NCI-H1694 (cell line): ENCODE measurements at regions not wholly inside any gene's neighbourhood (a gene's known extent, or its start where the extent isn't known, plus 50 kb on each side); places are given as distances from the start of the nearest gene placed in this dataset.
"Not testable (repeated sequence)": the region's sequence is repeated elsewhere in the genome, so short reads cannot be mapped to it uniquely, and the experiment has no call there.

Experiments used
- DNase-seq: peaks from one replicate; lab custom pipeline; 2025; lab: John Stamatoyannopoulos, UW

- not testable (repeated sequence) for DNase-seq
Observed at GRCh38 chr16:13336907-13337881, 435.8 kb downstream of the SHISA9 start.

DNA sequence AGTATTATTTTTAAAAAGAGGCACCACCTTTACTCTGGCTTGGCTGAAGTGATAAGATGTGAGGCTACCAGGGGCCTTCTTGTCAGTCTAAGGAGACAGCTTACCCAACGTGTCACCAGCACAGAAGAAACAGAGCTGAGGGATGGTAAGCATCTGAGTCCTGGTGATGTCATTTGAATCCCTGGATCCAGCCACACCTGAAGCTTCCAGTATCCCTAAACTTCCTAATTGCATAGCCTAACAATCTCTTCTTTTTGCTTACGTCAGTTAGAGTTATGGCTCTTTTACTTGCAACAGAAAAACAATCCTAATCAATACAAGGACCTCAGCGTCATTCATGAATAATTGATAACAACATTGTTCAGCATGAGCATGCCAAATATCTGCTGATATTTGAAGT, 436.6 kb downstream of the SHISA9 start:
- DNase-seq: no peak

DNA sequence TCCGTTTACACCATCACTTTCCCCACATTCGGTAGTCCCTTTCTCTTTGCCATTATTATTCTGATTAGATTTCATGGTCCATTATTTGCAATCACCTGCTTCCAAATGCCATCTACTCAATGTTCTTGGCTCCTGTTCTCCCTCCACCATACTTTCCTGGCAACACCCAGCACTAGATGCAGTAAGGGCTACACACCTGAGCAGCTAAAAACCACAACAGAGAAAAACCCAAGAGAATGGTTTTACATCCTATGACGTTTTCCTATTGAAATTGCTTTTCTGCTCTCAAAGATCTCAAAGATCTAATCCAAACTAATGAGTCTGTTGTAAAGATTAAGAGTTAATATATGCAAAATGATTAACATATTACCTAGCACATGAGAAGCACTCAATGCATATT, 441.3 kb downstream of the SHISA9 start:
- DNase-seq: no peak

- no peak for DNase-seq
Observed at GRCh38 chr16:13344001-13344400, 442.6 kb downstream of the SHISA9 start.

DNA sequence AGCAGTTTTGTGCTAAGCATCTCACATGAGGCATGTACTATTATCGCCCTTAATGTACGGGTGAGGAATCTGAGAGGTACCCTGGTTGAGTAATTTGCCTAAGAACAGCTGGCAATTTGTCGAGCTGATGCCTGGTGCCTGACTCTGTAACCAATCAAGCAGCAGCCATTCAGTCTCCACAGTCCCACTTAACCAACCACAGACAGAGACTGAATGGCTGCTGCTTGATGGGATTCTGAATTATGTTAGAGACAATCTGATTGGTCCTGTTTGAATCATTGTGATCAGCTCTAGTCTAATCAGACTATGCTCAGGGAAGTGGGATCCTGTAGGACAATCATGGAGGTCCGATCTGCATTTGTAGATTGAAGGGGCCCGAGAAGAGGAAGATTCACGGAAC, 447.0 kb downstream of the SHISA9 start:
- no peak for DNase-seq

GRCh38 chr16:13350000-13350399, 448.6 kb downstream of the SHISA9 start:
- DNase-seq: no peak

- no peak for DNase-seq
Observed at GRCh38 chr16:13351181-13351580, 449.8 kb downstream of the SHISA9 start.

DNA sequence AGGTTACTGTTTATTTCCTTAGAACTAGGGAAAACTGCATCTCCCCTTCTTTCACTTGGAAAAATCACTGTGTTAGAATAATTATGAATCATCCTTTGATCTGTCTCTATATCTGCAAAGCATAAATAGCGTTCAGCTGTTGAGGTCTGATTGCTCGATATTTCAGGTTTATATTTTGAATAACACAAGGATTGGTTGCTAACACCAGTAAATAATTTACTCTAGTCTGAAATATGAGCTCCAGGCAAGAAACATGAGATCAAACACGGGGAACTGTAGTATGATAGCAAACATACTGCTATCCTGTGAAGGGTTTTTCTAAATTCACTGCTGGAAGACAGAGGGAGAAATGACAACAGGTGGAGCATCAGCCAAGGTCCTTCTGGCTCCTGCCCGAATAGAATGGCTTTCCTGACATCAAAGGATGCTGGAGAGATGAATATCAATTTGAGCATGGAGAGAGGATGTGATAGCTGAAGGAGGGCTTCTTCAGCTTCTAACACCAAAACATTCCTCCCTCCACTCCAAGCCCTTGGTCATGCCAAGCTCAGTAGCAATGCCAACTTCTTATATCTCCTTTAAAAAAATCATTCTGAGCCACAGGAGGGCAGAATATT, 450.3 kb downstream of the SHISA9 start:
- DNase-seq: no peak

- DNase-seq: not testable (repeated sequence)
Observed at GRCh38 chr16:13352796-13353195, 451.4 kb downstream of the SHISA9 start.

DNA sequence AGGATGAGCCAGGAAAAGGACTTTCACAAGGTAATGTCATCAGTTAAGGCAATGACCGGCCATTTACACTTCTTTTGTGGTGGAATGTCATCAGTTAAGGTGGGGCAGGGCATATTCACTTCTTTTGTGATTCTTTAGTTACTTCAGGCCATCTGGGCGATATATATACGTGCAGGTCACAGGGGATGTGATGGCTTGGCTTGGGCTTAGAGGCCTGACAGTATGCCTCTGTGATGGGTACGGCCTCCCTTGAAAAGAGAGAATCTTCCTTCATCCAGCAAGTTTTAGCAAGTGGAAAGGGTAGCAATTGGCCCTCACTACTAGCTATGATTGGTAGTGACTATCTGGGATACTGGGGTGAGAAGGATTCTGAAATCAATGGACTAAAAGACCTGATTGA, 456.4 kb downstream of the SHISA9 start:
- not testable (repeated sequence) for DNase-seq

DNA sequence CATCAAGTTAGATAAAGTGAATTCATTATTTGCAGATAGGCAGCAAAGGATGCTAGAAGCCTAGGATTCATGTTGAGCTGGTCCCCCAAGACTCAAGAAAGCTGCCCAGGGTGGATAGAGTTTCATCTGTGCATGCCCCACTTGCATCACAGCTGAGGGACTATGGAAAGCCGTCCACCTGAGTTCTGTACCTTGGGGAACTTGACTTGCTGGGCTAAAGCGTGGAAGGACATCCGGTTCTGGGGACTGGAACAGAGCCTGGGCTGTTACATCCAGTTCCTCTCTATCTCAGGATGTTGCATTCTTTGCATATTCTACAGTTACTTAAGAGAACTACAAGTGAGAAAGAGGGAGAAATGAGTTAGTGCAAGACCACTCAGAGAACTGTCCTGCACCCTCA, 458.4 kb downstream of the SHISA9 start:
- no peak for DNase-seq

DNA sequence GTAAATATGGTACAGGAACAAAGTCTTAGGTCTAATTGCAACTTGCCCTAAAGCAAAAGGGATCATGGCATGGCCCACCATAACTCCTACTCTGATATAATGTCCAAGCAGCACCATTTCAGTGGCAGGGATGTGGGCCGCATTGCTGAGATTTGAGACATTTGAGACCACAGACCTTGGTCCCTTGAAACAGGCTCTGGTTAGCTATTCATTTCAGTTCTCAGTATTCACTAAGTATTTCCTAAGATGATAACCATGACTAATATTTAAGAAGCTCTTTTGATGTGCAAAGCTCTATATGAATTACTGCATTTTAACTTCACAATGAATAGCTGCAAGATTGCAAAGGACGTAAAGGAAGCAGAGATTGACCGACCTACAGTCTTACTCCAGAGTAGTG, 471.0 kb downstream of the SHISA9 start:
- no peak for DNase-seq

DNA sequence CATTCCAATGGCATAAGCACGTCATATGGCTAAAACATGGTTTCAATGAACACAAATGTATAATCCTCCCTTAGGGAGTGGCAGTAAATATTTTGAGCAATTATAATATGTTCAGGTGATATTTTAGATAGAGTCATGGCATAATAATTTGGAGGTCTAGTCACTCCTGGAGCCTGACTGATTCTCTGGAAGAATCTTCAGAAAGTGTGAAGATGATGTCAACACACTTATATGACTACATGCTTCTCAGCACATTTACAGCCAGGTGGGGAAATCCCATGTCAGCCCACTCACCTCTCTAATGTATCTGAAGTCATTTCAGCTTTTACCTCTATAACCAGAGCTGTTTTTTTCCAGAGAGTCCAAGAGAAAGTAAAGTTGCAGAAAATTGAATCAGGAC, 474.8 kb downstream of the SHISA9 start:
- DNase-seq: no peak

DNA sequence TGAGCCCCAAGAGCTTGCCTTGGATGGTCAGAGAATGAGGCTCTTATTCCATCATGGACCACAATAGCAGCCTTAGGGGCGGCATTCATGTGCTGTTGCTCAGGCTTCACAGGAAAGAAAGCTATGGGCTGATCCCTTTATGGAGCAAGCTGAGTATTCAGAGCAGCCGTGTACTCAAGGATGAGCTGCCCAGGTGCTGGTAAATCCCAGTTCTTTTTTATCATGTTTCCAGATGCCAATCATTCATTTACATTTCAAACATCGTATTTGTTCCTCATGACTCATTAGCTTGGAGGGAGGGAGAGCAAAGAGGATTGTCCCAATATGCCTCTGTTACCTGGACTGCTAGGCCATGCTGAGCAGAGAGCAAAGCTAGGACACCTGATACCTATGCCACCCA, 475.7 kb downstream of the SHISA9 start:
- no peak for DNase-seq

- DNase-seq: no peak
Observed at GRCh38 chr16:13378151-13378550, 476.8 kb downstream of the SHISA9 start.

- DNase-seq: no peak
Observed at GRCh38 chr16:13379266-13379665, 477.9 kb downstream of the SHISA9 start.

GRCh38 chr16:13385156-13386040, 484.0 kb downstream of the SHISA9 start:
- DNase-seq: not testable (repeated sequence)

DNA sequence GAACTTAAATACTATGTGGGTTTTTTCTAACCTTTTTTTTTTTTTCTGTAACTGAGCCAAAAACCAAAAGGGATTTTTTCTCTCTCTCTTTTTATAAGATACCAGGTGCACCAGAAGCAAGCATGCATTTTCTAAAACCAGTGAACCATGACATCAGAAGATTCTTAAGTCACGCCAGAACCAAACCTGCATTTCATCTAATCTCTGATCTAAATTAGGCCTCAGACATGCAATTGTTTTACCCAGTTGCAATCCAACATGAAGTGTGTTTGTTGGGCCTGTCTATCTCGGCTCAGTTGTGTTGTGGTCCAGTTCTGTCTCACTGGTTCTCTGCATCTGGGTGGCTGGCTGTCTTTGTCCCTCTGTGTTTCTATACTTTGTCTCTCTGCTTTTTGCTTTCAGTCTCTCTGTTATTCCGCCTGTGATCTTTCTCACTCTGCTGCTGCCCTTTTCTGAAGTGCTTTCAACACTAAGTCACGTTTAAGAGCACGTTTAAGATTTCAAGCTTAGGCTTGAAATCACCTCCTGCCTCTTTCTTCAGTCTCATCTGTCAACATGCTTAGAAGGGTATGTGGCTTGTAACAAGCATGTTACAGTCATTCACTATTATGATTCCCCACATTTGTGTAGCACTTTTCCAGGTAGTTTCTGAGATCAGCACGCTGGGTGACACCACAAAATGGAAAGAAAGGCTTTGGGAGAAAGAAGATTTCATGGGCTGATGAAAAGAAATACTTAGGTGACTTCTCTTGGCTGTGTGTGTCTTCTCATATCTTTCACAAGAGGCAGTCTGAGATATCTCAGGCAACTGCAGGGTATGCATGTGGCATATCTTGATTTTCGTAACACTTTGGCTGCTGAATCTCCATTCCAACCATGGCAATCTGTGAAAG, 488.9 kb downstream of the SHISA9 start:
- no peak for DNase-seq

DNA sequence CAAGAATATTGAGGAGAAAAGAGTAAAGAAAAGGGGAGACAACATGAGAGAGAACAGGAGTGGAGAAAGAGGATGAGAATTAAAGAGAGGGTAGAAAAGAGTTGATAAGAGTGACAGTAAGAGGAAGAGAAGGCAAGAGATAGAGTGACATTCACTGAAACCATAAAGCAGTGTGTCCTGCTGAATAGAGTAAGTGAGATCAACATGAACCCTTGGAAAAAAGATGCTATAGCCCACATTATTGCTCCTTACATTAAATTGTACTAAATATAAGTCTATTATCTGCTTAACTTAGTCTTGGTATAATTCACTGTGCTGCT, 489.5 kb downstream of the SHISA9 start:
- DNase-seq: no peak

DNA sequence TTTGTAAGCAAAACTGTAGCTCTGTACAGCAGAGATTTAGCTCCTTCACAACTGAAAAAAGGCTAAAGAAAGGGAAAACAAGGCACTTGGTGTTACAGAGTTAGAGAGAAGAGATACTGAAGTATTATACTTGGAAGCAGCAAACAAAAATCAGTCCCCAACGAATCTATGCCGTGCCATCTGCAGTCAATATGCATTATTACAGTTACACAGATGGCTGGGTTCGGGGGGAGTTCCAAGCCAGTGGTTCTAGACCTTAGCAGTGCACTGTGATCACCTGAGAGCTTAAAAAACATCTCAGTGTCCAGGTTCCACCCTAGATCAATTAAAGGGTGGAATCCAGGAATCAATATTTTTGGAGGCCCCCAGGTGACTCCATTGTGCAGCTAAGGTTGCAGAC, 489.9 kb downstream of the SHISA9 start:
- no peak for DNase-seq

GRCh38 chr16:13392341-13392740, 490.9 kb downstream of the SHISA9 start:
- no peak for DNase-seq

- DNase-seq: no peak
Observed at GRCh38 chr16:13393816-13394215, 492.4 kb downstream of the SHISA9 start.
